ACC112 (cell line): ENCODE measurements at regions not wholly inside any gene's neighbourhood (a gene's known extent, or its start where the extent isn't known, plus 50 kb on each side); places are given as distances from the start of the nearest gene placed in this dataset.

ENCODE experiments used
- H2AFZ ChIP-seq: fragments of 200-600 bp; sonication (generic); one replicate; pipeline ENCODE4 v1.6.0; 2017; ENCODE audit warnings: antibody characterized with exemption, low read length; ENCODE audit not compliant: unreplicated experiment
- H3K27ac ChIP-seq: fragments of 200-600 bp; sonication (generic); 2 replicates; pipeline ENCODE4 v1.5.1; 2014; ENCODE audit warnings: low read depth, mild to moderate bottlenecking, antibody characterized with exemption, low read length, moderate library complexity
- H3K27me3 ChIP-seq: fragments of 200-600 bp; sonication (generic); 2 replicates; pipeline ENCODE4 v1.6.1; 2014; ENCODE audit warnings: mild to moderate bottlenecking, antibody characterized with exemption, low read length, moderate library complexity, mixed read lengths; ENCODE audit not compliant: insufficient read depth
- H3K36me3 ChIP-seq: fragments of 200-600 bp; sonication (generic); 2 replicates; pipeline ENCODE4 v1.6.1; 2016; ENCODE audit warnings: mild to moderate bottlenecking, antibody characterized with exemption, low read length, moderate library complexity, mixed read lengths; ENCODE audit not compliant: insufficient read depth
- H3K4me1 ChIP-seq: fragments of 200-600 bp; sonication (generic); one replicate; pipeline ENCODE4 v1.6.1; 2016; ENCODE audit warnings: low read length, mixed read lengths; ENCODE audit not compliant: insufficient read depth, unreplicated experiment, control insufficient read depth
- H3K4me3 ChIP-seq: fragments of 200-600 bp; sonication (generic); 2 replicates; pipeline ENCODE4 v1.5.1; 2014; ENCODE audit warnings: mild to moderate bottlenecking, low read depth, low read length
- H3K79me2 ChIP-seq: fragments of 200-600 bp; sonication (generic); one replicate; pipeline ENCODE4 v1.6.0; 2016; ENCODE audit warnings: low read length; ENCODE audit not compliant: control insufficient read depth, unreplicated experiment, insufficient read depth

DNA sequence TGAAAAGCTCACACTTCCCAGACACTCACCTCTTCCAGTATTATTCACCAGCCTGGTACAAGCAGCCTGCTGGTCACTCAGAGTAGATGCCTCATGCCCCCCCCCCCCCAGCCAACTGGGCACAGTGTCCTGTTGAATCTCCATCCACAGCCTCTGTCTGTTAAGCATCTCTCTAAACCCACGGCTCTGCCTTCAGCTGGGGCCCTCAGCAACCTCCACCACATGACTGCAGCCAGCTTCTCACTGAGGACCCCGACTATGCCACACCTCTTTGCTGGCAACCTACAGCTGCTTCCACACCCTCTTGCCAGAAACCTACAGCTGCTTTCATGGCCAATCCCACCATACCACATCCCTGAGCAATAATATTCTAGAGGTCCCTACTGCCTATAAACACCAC, 113.1 kb downstream of the RHOU start:
- Histone ChIP-seq H3K36me3 (no peaks in the 10 kb centered on the region), H3K4me1 (no peaks in the 10 kb centered on the region), H3K4me3 (no peak overlapping the region), H3K79me2 (no peaks in the 10 kb centered on the region), H3K27me3 (0 out of 2 replicates have a peak, but pooled peaks cover 4% of the 10 kb centered on the region), H2AFZ (no peak overlapping the region), H3K27ac (no peak overlapping the region)

DNA sequence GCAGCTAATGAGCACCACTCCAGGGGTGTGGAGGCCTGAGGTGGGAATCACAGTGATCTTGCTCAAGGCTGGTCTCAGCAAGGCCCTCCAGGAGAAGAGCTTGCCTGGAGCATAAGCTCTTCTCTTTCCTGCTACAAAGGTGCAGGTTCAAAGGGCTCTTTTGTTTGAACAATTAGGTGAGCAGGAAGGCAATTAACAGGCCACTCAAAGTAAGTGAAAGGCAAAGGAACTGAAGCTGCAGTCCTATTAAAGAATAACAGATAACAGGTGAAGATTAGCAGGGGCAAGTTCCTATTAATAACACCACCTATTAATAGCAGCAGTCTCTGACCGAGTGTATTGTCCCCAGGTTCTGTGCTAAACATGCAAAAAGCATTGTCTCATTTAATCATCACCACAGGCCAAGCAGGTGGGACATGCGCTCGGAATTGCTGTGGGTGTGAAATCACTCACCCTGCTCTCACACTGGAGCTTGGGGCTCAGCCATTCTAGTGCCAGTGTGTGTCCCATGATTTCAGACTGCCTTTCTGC, 113.8 kb downstream of the RHOU start:
- H3K79me2 ChIP-seq: no peaks in the 10 kb centered on the region
- no peaks in the 10 kb centered on the region for H3K36me3 ChIP-seq
- no peak overlapping the region for H3K27ac ChIP-seq
- H2AFZ ChIP-seq: no peak overlapping the region
- no peaks in the 10 kb centered on the region for H3K4me1 ChIP-seq
- 0 out of 2 replicates have a peak, but pooled peaks cover 4% of the 10 kb centered on the region for H3K27me3 ChIP-seq
- no peak overlapping the region for H3K4me3 ChIP-seq

GRCh38 chr1:228850141-228851100, 115.1 kb downstream of the RHOU start:
- Histone ChIP-seq H3K4me3 (no peak overlapping the region), H3K79me2 (no peaks in the 10 kb centered on the region), H3K27ac (no peak overlapping the region), H3K4me1 (no peaks in the 10 kb centered on the region), H3K36me3 (no peaks in the 10 kb centered on the region), H3K27me3 (0 out of 2 replicates have a peak, but pooled peaks cover 4% of the 10 kb centered on the region), H2AFZ (no peak overlapping the region)

DNA sequence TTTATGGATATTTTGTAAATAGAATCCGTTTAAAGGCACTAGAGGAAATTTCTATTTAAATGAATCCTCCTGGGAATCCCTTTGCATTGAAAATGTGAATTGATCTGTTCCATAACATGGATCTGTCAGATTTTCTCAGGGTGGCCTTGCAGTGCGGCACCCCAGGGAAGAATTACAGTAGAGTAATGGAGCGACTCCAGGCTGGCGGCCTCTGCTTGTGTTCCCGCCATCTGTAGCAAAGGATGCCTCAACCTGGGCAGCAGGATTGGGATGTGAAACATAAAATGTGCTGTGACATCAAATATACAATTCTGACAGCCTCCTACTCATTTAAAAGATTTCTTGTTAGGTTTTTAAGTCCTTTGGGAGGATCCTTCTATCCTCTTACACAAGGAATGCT, 115.9 kb downstream of the RHOU start:
- 0 out of 2 replicates have a peak, but pooled peaks cover 4% of the 10 kb centered on the region for H3K27me3 ChIP-seq
- H2AFZ ChIP-seq: no peak overlapping the region
- no peaks in the 10 kb centered on the region for H3K36me3 ChIP-seq
- H3K27ac ChIP-seq: no peak overlapping the region
- H3K4me1 ChIP-seq: no peaks in the 10 kb centered on the region
- no peak overlapping the region for H3K4me3 ChIP-seq
- no peaks in the 10 kb centered on the region for H3K79me2 ChIP-seq

DNA sequence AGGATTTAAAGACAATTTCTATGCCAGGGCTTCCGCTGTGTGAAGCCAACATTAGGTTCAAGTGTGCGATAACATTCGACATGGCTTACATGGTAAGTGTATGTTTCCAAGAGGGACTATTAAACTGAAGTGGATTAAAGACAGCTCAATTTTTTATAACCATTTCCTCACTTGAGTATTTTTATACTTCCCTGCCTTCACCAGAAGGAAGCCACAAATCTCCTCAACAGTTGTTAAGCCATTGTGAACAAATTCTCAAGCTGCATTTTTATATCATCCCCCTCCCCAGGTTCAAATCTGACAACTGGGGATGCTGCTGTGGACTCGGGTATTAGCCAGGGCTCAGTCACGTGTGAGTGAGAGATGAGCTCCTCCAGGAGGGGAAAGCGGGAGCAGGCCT, 116.3 kb downstream of the RHOU start:
- Histone ChIP-seq H3K4me3 (no peak overlapping the region), H3K79me2 (no peaks in the 10 kb centered on the region), H3K4me1 (no peaks in the 10 kb centered on the region), H3K27ac (no peak overlapping the region), H3K27me3 (peaks cover 8% of the 10 kb centered on the region; the same call in 1 of the 2 replicates), H3K36me3 (no peaks in the 10 kb centered on the region), H2AFZ (no peak overlapping the region)

DNA sequence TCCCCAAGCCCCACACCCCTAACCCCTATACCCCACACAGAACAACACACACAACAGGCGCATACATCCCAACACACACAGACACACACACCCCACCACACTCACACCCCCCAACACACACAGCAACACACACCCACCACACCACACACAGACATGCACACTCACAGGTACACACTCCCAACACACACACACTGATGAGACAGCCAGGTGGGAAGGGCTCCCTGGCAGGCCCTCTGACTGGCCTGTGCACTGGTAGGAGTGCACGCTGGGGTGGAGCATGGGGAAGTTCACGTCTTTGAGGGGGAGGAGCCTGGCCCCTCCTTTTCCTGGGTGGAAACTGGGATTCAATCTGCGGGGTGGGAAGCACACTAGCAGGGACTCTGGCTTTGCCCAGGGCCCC, 116.7 kb downstream of the RHOU start:
- Histone ChIP-seq H3K27ac (no peak overlapping the region), H2AFZ (no peak overlapping the region), H3K79me2 (no peaks in the 10 kb centered on the region), H3K4me3 (no peak overlapping the region), H3K27me3 (peaks cover 12% of the 10 kb centered on the region; the same call in 1 of the 2 replicates), H3K36me3 (no peaks in the 10 kb centered on the region), H3K4me1 (no peaks in the 10 kb centered on the region)

GRCh38 chr1:228852511-228853088, 117.3 kb downstream of the RHOU start:
- H3K4me1 ChIP-seq: no peaks in the 10 kb centered on the region
- H2AFZ ChIP-seq: no peak overlapping the region
- H3K27ac ChIP-seq: no peak overlapping the region
- no peaks in the 10 kb centered on the region for H3K79me2 ChIP-seq
- no peaks in the 10 kb centered on the region for H3K36me3 ChIP-seq
- H3K27me3 ChIP-seq: peaks cover 14% of the 10 kb centered on the region; the same call in 1 of the 2 replicates
- no peak overlapping the region for H3K4me3 ChIP-seq

DNA sequence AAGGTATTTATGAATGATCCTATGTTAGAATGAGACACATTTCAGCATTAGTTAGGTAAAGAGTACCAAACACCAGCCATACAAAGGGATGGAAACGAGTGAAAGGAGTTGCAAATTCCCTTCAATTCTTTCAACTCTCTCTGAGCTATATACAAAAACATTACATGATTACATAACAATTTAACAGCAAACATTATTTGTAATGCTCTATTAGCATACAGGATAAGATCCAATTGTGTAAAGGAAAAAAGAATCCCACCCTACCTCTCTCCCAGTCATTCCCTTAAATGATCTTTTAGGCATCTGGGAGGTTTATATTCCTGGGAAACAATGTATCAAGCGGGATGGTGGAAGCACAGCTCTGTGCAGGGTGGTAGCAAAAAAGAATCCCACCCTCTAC, 117.9 kb downstream of the RHOU start:
- H3K79me2 ChIP-seq: no peaks in the 10 kb centered on the region
- H3K36me3 ChIP-seq: no peaks in the 10 kb centered on the region
- no peak overlapping the region for H2AFZ ChIP-seq
- H3K4me3 ChIP-seq: no peak overlapping the region
- H3K27me3 ChIP-seq: peaks cover 18% of the 10 kb centered on the region; the same call in 1 of the 2 replicates
- H3K27ac ChIP-seq: no peak overlapping the region
- H3K4me1 ChIP-seq: no peaks in the 10 kb centered on the region

DNA sequence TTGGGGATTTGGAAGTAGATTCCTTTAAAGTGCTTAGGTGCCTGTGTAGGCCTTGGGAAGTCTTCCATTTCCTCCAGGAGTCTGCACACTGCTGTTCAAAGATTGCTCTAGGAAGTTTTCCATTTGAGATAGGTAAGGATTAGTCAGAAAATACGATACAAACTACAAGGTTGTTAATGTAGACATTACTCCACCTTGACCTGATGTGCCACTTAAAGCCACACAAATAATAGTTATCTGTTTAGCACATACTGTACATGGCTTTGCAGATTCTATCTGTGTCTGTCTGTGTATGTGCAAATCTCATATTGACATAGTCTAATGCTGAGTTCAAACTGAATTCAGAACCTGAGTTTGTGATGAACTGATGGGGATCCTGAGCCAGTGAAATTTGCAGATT, 118.4 kb downstream of the RHOU start:
- Histone ChIP-seq H3K4me1 (no peaks in the 10 kb centered on the region), H2AFZ (no peak overlapping the region), H3K27ac (no peak overlapping the region), H3K4me3 (no peak overlapping the region), H3K27me3 (peaks cover 22% of the 10 kb centered on the region; the same call in 1 of the 2 replicates), H3K36me3 (no peaks in the 10 kb centered on the region), H3K79me2 (no peaks in the 10 kb centered on the region)

- no peaks in the 10 kb centered on the region for H3K79me2 ChIP-seq
- H3K4me3 ChIP-seq: no peak overlapping the region
- peaks cover 27% of the 10 kb centered on the region; the same call in 1 of the 2 replicates for H3K27me3 ChIP-seq
- no peak overlapping the region for H2AFZ ChIP-seq
- no peaks in the 10 kb centered on the region for H3K36me3 ChIP-seq
- H3K27ac ChIP-seq: no peak overlapping the region
- H3K4me1 ChIP-seq: no peaks in the 10 kb centered on the region
Measured at GRCh38 chr1:228854907-228855306, 119.6 kb downstream of the RHOU start.
